ENCODE measurements at regions not wholly inside any gene's neighbourhood (a gene's known extent, or its start where the extent isn't known, plus 50 kb on each side); places are given as distances from the start of the nearest gene placed in this dataset.
"Not testable (repeated sequence)": the region's sequence is repeated elsewhere in the genome, so short reads cannot be mapped to it uniquely, and the experiment has no call there.

GRCh38 chrY:19644889-19645638 is 99.5 kb downstream of the KDM5D start:
- DNase-seq (ENCODE audit: low read depth in 2 of 2): no peak

DNA sequence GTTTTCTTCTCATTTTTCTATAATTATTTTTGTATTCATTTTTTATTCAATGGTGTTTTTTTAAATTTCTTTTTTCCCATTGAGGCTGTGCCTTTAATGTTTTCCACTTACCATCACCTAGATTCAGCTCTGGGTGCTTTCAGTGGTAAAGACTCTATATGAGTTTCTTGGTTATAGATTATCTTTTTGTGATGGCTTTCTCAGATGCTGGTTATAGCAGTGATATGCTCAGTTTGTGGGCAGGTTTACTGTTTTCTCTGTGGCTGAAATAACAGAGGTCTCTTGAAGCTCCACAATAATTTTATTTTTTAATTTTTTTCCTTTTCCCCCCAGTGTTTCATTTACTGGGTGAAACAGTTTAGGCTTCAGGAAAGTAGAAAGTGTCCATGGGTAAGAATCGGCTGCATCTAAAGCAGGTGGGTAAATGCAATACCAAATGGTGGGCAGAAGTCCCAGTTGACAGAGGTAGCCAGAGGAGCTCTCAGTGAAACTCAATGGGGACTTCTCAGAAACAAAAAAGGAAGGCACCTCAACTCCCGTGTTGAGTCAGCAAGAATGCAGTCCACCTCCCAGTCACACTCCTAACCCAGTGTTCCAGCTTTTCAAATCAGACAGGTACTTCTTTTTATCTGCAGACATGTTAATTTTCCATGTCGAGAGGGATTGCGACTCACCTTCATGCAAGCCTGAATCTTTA is 106.7 kb downstream of the KDM5D start:
- DNase-seq (ENCODE audit: low read depth in 2 of 2): no peak

- no peak for DNase-seq (ENCODE audit: low read depth in 2 of 2)
Observed at GRCh38 chrY:19628926-19629325, 115.6 kb downstream of the KDM5D start.

DNA sequence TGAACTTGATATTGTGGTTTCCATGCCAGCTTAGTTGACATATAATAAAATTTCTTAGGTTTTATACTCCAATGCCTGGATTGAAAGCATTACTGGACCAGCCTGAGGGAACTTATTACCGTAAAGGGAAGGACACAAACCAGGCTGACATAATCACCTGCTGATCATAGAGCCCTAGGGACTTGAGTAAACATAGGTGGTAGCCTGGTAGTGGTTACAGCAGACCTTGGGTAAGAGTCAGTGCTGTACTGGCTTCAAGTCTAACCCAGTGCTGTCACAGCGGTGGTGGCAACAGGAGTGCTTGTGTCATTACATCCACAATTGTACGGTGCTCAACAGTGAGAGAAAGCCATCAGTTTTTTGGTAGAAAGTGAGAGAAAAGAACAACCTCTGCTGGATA is 122.1 kb downstream of the KDM5D start:
- DNase-seq (ENCODE audit: low read depth in 2 of 2): no peak

DNA sequence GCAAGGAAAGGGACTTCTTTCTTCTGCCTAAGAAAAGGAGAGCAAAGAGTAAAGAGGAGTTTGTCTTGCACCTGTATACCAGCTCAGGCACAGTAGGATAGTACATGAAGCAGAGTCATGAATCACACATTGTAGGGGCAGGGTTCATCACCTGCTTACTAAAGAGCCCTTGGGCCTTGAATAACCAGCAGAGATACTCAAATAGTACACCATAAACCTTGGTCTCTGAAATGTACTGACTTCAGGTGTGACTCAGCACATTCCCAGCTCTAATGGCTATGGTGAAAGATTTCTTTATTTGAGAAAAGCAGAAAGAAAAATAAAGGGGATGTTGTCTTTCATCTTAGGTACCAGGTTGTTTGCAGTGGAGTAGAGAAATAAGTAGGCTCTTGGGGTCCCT is 122.8 kb downstream of the KDM5D start:
- DNase-seq (ENCODE audit: low read depth in 2 of 2): no peak

- no peak for DNase-seq (ENCODE audit: low read depth in 2 of 2)
Observed at GRCh38 chrY:19601113-19601512, 143.4 kb downstream of the KDM5D start.

DNA sequence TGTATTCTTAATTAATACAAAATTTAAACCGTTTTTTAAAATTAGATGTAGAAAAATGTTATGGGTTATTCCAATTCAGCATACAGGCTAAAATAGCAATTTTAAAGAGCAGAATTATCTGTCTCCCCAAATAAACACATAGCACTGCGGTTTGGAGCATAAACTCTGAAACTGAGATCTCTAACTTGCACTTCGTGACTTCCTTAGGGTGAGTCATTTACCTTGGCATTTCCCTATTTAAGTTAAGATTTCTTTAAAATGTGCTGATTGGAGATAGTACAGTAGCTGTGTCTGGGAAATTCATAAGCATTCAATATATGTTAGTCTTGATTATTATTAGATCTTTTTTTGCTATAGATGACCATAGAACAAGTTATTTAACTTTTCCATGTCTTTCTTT is 143.8 kb downstream of the KDM5D start:
- DNase-seq (ENCODE audit: low read depth in 2 of 2): no peak

GRCh38 chrY:19590235-19590634 is 154.3 kb downstream of the KDM5D start:
- DNase-seq (ENCODE audit: low read depth in 2 of 2): no peak

DNA sequence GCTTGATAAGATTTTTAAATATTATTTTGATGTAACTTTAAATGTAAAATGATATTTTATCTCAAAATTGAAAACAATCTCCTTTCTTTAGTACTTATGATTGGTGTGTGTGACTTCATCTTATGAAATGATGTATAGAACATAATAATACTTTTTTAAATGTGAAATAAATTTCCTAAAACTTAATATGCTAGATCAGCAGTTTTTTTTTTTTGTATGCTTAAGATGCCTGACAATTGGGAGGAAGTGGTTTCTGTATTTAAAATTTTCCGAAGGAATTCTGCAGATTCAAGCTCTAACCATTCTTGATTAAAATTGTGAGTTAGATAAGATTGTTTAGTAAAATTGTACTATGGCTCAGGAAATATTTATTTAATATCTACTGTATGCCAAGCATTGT is 154.9 kb downstream of the KDM5D start:
- no peak for DNase-seq (ENCODE audit: low read depth in 2 of 2)

DNA sequence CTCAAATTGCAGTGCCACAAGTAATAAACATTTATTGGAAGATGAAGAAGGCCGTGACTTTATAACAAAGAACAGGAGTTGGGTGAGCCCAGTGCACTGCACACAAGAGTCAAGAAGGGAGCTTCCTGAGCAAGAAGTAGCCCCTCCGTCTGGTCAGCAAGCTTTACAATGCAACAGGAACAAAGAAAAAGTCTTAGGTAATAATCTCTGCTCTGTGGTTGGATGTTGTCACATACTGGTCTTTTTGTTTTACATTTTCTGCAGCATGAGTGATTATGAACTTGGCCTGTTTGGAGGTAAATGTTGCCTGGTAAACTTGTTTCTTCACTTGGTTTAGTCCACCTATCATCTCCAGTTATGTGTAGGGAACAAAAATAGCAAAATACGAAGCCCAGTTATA is 157.2 kb downstream of the KDM5D start:
- no peak for DNase-seq (ENCODE audit: low read depth in 2 of 2)

GRCh38 chrY:19580990-19581389 is 163.5 kb downstream of the KDM5D start:
- not testable (repeated sequence) for DNase-seq (ENCODE audit: low read depth in 2 of 2)

DNA sequence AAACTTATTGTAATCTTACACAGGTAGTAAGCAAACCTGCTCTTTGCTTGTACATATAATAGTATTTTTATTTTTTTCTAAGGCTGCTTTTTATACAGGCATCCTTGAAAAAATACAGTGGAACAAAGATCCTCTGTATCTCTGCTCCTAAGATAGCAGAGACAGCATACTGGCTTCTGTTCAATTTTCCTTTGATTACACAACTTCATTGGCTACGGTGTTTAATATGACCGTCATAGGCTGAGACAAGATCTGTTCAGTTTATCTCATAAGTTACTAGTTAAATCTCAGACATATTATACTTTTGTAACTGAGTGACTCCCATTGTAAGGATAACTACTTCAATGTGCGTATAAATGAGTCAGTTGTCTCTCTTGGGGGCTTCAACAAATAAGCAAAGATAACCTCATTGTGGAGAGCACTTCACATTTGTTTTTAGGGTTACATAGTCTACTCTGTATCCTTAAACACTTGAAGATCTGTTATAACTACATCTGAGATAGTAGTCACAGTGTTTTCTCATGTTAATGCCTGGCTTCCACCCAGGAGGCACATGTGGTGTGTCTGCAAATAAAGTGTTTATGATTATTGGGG is 166.1 kb downstream of the KDM5D start:
- DNase-seq (ENCODE audit: low read depth in 2 of 2): no peak

DNA sequence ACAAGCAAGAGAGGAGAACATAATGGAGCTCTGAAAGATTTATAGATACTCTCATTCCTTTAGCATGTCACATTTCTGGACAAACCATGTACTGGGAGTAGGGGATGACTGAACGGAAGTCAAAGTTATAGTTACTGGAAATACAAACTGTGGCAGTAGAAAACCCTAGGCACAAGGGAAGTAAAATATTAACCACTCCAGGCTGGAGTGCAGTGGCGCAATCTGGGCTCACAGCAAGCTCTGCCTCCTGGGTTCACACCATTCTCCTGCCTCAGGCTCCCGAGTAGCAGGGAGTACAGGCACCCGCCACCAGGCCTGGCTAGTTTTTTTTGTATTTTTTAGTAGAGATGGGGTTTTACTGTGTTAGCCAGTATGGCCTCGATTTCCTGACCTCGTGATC is 167.3 kb downstream of the KDM5D start:
- DNase-seq (ENCODE audit: low read depth in 2 of 2): no peak

DNA sequence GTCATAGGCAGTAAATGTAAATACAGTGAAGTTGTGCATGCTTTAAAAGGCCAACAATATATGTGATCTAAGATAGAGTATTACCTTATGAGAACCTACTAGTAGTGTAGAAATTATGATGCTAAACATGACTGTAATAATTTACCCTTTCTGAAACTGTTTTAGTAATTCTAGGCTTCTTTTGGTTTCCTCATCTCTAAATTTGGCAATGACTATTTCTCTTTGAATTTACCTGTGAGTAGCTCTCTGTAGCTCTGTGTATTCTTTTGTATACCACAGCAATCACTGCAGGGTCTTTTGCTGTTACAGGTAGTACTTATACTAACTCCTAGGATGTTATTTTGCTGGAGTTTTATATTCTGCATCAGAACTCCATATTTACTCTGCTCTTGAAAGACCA is 169.6 kb downstream of the KDM5D start:
- no peak for DNase-seq (ENCODE audit: low read depth in 2 of 2)

DNA sequence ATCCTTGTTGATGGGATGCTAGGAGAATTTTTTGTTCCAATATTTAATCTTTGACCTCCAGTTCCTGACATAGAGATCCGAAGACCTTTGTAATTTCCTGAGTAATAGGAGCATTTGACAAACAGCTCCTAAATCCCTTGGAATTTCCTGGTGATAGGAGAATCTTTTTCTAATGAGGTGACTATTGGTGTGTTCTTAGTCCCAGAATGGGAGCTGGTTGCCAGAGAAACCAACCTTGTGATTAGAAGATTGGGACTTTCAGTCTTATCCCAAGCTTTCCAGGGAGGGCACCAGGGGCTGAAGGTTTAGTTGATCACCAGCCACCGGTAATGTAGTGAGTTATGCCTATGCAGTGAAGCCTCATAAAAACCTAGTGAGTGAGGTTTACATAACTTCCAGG is 170.9 kb downstream of the KDM5D start:
- DNase-seq (ENCODE audit: low read depth in 2 of 2): no peak

DNA sequence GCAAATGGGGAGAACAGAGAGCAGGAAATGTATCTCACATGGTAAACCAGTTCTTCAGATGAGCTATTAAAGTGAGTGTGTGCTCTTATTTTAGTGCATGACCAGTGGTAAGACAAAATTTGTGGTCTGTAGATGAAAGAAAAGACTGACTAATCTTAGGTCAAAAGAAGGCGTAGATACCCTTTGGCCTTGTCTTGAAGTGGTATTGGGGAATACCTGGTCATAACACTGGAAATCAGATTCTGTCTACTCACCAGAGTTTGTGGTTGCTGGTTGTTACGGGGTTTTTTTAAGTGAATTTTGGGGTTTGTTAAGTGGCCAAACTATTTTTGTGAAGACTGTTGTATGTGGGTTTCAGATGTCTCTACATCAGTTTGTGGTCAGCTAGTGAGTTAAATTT is 173.5 kb downstream of the KDM5D start:
- DNase-seq (ENCODE audit: low read depth in 2 of 2): no peak

GRCh38 chrY:19567943-19568342 is 176.6 kb downstream of the KDM5D start:
- no peak for DNase-seq (ENCODE audit: low read depth in 2 of 2)

- DNase-seq (ENCODE audit: low read depth in 2 of 2): peak in 1 of 2 donors; percentile 71
Observed at GRCh38 chrY:19567051-19567921, 177.2 kb downstream of the KDM5D start.

DNA sequence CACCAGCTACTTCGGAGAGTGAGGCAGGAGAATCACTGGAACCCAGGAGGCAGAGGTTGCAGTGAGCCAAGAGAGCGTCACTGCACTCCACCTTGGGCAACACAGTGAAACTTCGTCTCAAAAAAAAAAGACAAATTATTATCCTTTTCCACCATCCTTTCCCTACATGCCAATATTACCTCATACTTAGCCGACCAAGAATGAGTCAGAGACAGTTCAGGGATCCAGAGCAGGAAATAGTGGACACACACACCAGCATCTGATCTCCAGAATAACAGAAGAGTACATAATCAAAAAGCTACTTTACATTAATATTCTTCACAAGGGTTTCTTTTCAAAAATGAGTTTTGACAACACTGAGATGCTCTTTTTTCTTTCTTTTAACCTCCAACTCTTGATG is 185.4 kb downstream of the KDM5D start:
- DNase-seq (ENCODE audit: low read depth in 2 of 2): no peak

GRCh38 chrY:19549671-19550466 is 194.7 kb downstream of the KDM5D start:
- DNase-seq (ENCODE audit: low read depth in 2 of 2): no peak
